ENCODE measurements at regions not wholly inside any gene's neighbourhood (a gene's known extent, or its start where the extent isn't known, plus 50 kb on each side); places are given as distances from the start of the nearest gene placed in this dataset.
"Not testable (repeated sequence)": the region's sequence is repeated elsewhere in the genome, so short reads cannot be mapped to it uniquely, and the experiment has no call there.

- BruUV-seq (replicated peaks), result no TSS peak
- TF ChIP-seq EZH2phosphoT487 (IDR thresholded peaks at IDR 0.05; ENCODE audit: borderline replicate concordance, low read depth, low read length), result no peak
- no peak for TF ChIP-seq CTCF (conservative IDR thresholded peaks at IDR 0.05; ENCODE audit: low read length)
- Histone ChIP-seq H3K9me3 (ENCODE audit: low read length) (no peaks in the 10 kb centered on the region), H3K4me1 (ENCODE audit: insufficient read depth, low read length, poor library complexity, severe bottlenecking) (no peaks in the 10 kb centered on the region), H4K20me1 (ENCODE audit: insufficient read depth, low read length) (no peaks in the 10 kb centered on the region), H3K9me2 (ENCODE audit: insufficient read depth, low read length) (no peaks in the 10 kb centered on the region), H2AFZ (ENCODE audit: low read length) (no peak overlapping the region), H3K27ac (ENCODE audit: low read depth, low read length, poor library complexity, severe bottlenecking) (no peak overlapping the region), H3K36me3 (ENCODE audit: insufficient read depth, low read length) (no peaks in the 10 kb centered on the region), H3K4me2 (ENCODE audit: low read length) (no peak overlapping the region), H3K79me2 (ENCODE audit: insufficient read depth, low read depth, low read length) (no peaks in the 10 kb centered on the region), H3K4me3 (ENCODE audit: low read depth, low read length, poor library complexity, severe bottlenecking) (no peak overlapping the region)
- ChIA-PET CTCF (ENCODE audit: unreplicated experiment) (no interaction called here), POLR2A (no interaction called here)
- DNase-seq (ENCODE audit: low spot score), result no peak
- intact Hi-C loops (cut with micrococcal nuclease; ENCODE audit: unreplicated experiment), result no loop called here
Measured at GRCh38 chr5:176750144-176750543, 60.2 kb upstream of the UNC5A start.

GRCh38 chr5:176754376-176754973 is 55.9 kb upstream of the UNC5A start:
- Histone ChIP-seq H3K4me3 (ENCODE audit: low read depth, low read length, poor library complexity, severe bottlenecking) (no peak overlapping the region), H3K9me3 (ENCODE audit: low read length) (no peaks in the 10 kb centered on the region), H3K27ac (ENCODE audit: low read depth, low read length, poor library complexity, severe bottlenecking) (no peak overlapping the region), H2AFZ (ENCODE audit: low read length) (no peak overlapping the region), H3K79me2 (ENCODE audit: insufficient read depth, low read depth, low read length) (no peaks in the 10 kb centered on the region), H4K20me1 (ENCODE audit: insufficient read depth, low read length) (no peaks in the 10 kb centered on the region), H3K36me3 (ENCODE audit: insufficient read depth, low read length) (no peaks in the 10 kb centered on the region), H3K9me2 (ENCODE audit: insufficient read depth, low read length) (no peaks in the 10 kb centered on the region), H3K4me2 (ENCODE audit: low read length) (no peak overlapping the region), H3K4me1 (ENCODE audit: insufficient read depth, low read length, poor library complexity, severe bottlenecking) (no peaks in the 10 kb centered on the region)
- no peak for DNase-seq (ENCODE audit: low spot score)
- ChIA-PET POLR2A (no interaction called here), CTCF (ENCODE audit: unreplicated experiment) (no interaction called here)
- no TSS peak for BruUV-seq (replicated peaks)
- TF ChIP-seq CTCF (conservative IDR thresholded peaks at IDR 0.05; ENCODE audit: low read length) (no peak), EZH2phosphoT487 (IDR thresholded peaks at IDR 0.05; ENCODE audit: borderline replicate concordance, low read depth, low read length) (no peak)
- intact Hi-C loops (cut with micrococcal nuclease; ENCODE audit: unreplicated experiment), result no loop called here

- intact Hi-C loops (cut with micrococcal nuclease; ENCODE audit: unreplicated experiment); H3K27ac ChIP-seq (ENCODE audit: low read depth, low read length, poor library complexity, severe bottlenecking); H3K4me2 ChIP-seq (ENCODE audit: low read length); CTCF ChIA-PET (ENCODE audit: unreplicated experiment); H3K9me3 ChIP-seq (ENCODE audit: low read length); H3K9me2 ChIP-seq (ENCODE audit: insufficient read depth, low read length); DNase-seq (ENCODE audit: low spot score); H3K4me3 ChIP-seq (ENCODE audit: low read depth, low read length, poor library complexity, severe bottlenecking); H3K36me3 ChIP-seq (ENCODE audit: insufficient read depth, low read length); BruUV-seq (replicated peaks); POLR2A ChIA-PET; H3K79me2 ChIP-seq (ENCODE audit: insufficient read depth, low read depth, low read length); H3K4me1 ChIP-seq (ENCODE audit: insufficient read depth, low read length, poor library complexity, severe bottlenecking); H2AFZ ChIP-seq (ENCODE audit: low read length); H4K20me1 ChIP-seq (ENCODE audit: insufficient read depth, low read length): not testable (repeated sequence)
Measured at GRCh38 chr5:176755593-176755992, 54.8 kb upstream of the UNC5A start.

GRCh38 chr5:176757569-176757968 is 52.8 kb upstream of the UNC5A start:
- BruUV-seq (replicated peaks); H3K4me1 ChIP-seq (ENCODE audit: insufficient read depth, low read length, poor library complexity, severe bottlenecking); H3K4me3 ChIP-seq (ENCODE audit: low read depth, low read length, poor library complexity, severe bottlenecking); DNase-seq (ENCODE audit: low spot score); H3K79me2 ChIP-seq (ENCODE audit: insufficient read depth, low read depth, low read length); H3K27ac ChIP-seq (ENCODE audit: low read depth, low read length, poor library complexity, severe bottlenecking); H3K9me2 ChIP-seq (ENCODE audit: insufficient read depth, low read length); H4K20me1 ChIP-seq (ENCODE audit: insufficient read depth, low read length); intact Hi-C loops (cut with micrococcal nuclease; ENCODE audit: unreplicated experiment); H3K36me3 ChIP-seq (ENCODE audit: insufficient read depth, low read length); H3K4me2 ChIP-seq (ENCODE audit: low read length); H3K9me3 ChIP-seq (ENCODE audit: low read length); H2AFZ ChIP-seq (ENCODE audit: low read length): not testable (repeated sequence)
- ChIA-PET POLR2A (interaction anchor here (0.6 kb wide), 4 partner anchors 21 to 895 kb away, joined by 3 read pairs; no protein-coding TSS in a partner anchor), CTCF (ENCODE audit: unreplicated experiment) (interaction anchor here (1.1 kb wide), 1 partner anchor 58 kb away, joined by 3 read pairs; no protein-coding TSS in a partner anchor)
